ENCODE measurements at regions not wholly inside any gene's neighbourhood (a gene's known extent, or its start where the extent isn't known, plus 50 kb on each side); places are given as distances from the start of the nearest gene placed in this dataset.

DNA sequence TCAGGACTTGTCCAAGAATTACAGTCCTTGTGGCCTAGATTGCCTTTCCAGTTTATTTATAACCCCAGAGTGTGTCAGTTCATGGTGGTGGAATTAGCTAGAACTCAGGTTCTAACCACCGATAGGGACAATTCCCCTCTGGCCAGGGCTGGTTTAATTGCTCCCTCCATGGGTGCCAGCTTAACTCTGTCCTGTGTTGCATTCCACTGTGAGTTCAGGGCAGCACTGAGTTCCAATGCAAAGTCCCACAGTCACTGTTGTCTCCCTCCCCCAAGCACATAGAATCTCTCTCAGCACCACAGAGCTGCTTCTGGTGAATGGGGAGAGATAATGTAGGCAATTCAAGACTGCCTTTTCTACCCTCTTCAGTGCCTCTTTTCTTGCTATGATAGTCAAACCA lies 82.5 kb upstream of the TNFRSF21 start:
- TF ChIP-seq, protein P1, sequence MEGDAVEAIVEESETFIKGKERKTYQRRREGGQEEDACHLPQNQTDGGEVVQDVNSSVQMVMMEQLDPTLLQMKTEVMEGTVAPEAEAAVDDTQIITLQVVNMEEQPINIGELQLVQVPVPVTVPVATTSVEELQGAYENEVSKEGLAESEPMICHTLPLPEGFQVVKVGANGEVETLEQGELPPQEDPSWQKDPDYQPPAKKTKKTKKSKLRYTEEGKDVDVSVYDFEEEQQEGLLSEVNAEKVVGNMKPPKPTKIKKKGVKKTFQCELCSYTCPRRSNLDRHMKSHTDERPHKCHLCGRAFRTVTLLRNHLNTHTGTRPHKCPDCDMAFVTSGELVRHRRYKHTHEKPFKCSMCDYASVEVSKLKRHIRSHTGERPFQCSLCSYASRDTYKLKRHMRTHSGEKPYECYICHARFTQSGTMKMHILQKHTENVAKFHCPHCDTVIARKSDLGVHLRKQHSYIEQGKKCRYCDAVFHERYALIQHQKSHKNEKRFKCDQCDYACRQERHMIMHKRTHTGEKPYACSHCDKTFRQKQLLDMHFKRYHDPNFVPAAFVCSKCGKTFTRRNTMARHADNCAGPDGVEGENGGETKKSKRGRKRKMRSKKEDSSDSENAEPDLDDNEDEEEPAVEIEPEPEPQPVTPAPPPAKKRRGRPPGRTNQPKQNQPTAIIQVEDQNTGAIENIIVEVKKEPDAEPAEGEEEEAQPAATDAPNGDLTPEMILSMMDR (IDR thresholded peaks at IDR 0.05; ENCODE audit: poor library complexity), result no peak
- no peak for TF ChIP-seq EZH2 (IDR thresholded peaks at IDR 0.05; ENCODE audit: borderline replicate concordance)

Data from hepatocyte (in vitro differentiated cells).